IMR-90 (cell line): ENCODE measurements at regions not wholly inside any gene's neighbourhood (a gene's known extent, or its start where the extent isn't known, plus 50 kb on each side); places are given as distances from the start of the nearest gene placed in this dataset.

ENCODE experiments used
- CEBPB ChIP-seq: IDR thresholded peaks from 2 replicates; pipeline ENCODE4 v1.6.1; 2012; ENCODE audit warnings: low read depth, low read length, improper control_type of control experiment
- CHD1 ChIP-seq: IDR thresholded peaks from 2 replicates; pipeline ENCODE4 v1.6.1; 2012; ENCODE audit warnings: low read depth, low read length, improper control_type of control experiment
- CTCF ChIP-seq: conservative IDR thresholded peaks from 2 replicates; pipeline ENCODE4 v1.5.1; 2012; ENCODE audit warnings: mild to moderate bottlenecking, low read depth, low read length, improper control_type of control experiment
- FOS ChIP-seq: fragments of 150-350 bp; IDR thresholded peaks from 2 replicates; pipeline ENCODE4 v1.6.1; 2016; ENCODE audit warnings: low read depth, low read length
- MAFK ChIP-seq: IDR thresholded peaks from 2 replicates; pipeline ENCODE4 v1.6.1; 2012; ENCODE audit warnings: low read depth, low read length, improper control_type of control experiment
- MAZ ChIP-seq: IDR thresholded peaks from 2 replicates; pipeline ENCODE4 v1.6.1; 2012; ENCODE audit warnings: low read depth, mild to moderate bottlenecking, low read length, improper control_type of control experiment, moderate library complexity, borderline replicate concordance
- NFE2L2 ChIP-seq: fragments of 150-350 bp; IDR thresholded peaks from 2 replicates; pipeline ENCODE4 v1.6.1; 2016; ENCODE audit warnings: low read depth, mild to moderate bottlenecking, low read length
- POLR2A ChIP-seq: IDR thresholded peaks from 2 replicates; pipeline ENCODE4 v1.6.1; 2012; ENCODE audit warnings: mild to moderate bottlenecking, low read depth, low read length
- RAD21 ChIP-seq: IDR thresholded peaks from 2 replicates; pipeline ENCODE4 v1.6.1; 2012; ENCODE audit warnings: low read length, improper control_type of control experiment
- RCOR1 ChIP-seq: IDR thresholded peaks from 2 replicates; pipeline ENCODE4 v1.6.1; 2012; ENCODE audit warnings: mild to moderate bottlenecking, low read length, improper control_type of control experiment; ENCODE audit not compliant: insufficient replicate concordance
- RFX5 ChIP-seq: IDR thresholded peaks from 2 replicates; pipeline ENCODE4 v1.8.0; 2012; ENCODE audit warnings: low read depth, mild to moderate bottlenecking, low read length, moderate library complexity
- SMC3 ChIP-seq: fragments of 150-350 bp; IDR thresholded peaks from 2 replicates; pipeline ENCODE4 v1.6.1; 2016; ENCODE audit warnings: low read depth, mild to moderate bottlenecking, antibody characterized with exemption, low read length, moderate library complexity

- TF ChIP-seq POLR2A, result no peak
- TF ChIP-seq CTCF, result no peak
- no peak for TF ChIP-seq MAZ
- TF ChIP-seq SMC3, result no peak
- TF ChIP-seq MAFK, result no peak
- TF ChIP-seq CHD1, result no peak
- TF ChIP-seq RCOR1, result no peak
- no peak for TF ChIP-seq RFX5
- no peak for TF ChIP-seq NFE2L2
- TF ChIP-seq CEBPB, result peak; percentile 67
- no peak for TF ChIP-seq RAD21
- peak; percentile 38; the same call in 1 of the 2 replicates for TF ChIP-seq FOS
Measured at GRCh38 chr2:56741601-56742102, 557.9 kb downstream of the CCDC85A start.
